Epithelial cell of proximal tubule (primary cell): ENCODE measurements at regions not wholly inside any gene's neighbourhood (a gene's known extent, or its start where the extent isn't known, plus 50 kb on each side); places are given as distances from the start of the nearest gene placed in this dataset.
"Not testable (repeated sequence)": the region's sequence is repeated elsewhere in the genome, so short reads cannot be mapped to it uniquely, and the experiment has no call there.

ENCODE experiments used
- DNase-seq: peaks from one replicate; pipeline ENCODE4 v3.0.0-alpha.2; 2011; ENCODE audit warnings: low read depth
- H3K4me3 ChIP-seq: 2 replicates; pipeline ENCODE4 v1.5.1; 2011; ENCODE audit warnings: low read depth, mild to moderate bottlenecking, low read length
- TF ChIP-seq, protein P1 (sequence below): conservative IDR thresholded peaks from 2 replicates; pipeline ENCODE4 v1.5.1; 2012; ENCODE audit warnings: low read depth, mild to moderate bottlenecking, low read length

DNA sequence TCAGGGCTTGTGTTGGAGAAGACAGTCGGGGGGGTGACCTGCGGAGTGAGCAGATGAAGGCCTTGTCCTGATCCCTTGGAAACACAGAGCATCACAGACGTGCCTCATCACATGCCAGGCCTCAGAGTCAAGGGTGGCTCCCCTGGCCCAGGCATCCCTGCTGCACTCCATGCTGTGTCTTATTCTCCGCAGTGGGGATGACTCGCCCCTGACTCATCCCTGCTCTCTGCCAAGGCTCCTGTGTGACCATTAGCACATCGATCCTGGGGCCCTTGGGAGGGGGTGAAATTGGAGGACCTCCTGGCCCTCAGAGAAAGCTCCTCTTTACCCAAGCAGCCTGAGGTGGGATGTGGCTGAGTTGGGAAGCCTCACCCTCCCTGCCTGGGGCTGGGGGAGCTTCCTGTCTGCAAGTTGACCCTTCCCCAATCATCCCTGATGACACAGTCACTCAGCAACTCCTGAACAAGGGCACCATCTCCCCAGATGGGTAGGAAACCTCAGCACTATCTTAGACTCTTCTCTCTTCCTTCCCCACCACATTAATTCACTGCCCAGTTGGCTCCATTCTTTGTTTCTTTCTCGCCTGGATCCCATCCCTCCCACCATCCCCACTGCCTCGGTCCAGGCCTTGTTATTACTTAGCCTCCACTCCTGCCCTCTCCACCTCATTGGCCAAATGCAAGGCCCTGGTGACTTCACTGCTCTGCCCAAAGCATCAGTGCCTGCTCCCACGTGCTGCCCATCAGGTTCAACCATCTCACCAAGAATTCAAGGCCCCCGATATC lies 74.6 kb downstream of the CAMK2N1 start:
- TF ChIP-seq, protein P1, sequence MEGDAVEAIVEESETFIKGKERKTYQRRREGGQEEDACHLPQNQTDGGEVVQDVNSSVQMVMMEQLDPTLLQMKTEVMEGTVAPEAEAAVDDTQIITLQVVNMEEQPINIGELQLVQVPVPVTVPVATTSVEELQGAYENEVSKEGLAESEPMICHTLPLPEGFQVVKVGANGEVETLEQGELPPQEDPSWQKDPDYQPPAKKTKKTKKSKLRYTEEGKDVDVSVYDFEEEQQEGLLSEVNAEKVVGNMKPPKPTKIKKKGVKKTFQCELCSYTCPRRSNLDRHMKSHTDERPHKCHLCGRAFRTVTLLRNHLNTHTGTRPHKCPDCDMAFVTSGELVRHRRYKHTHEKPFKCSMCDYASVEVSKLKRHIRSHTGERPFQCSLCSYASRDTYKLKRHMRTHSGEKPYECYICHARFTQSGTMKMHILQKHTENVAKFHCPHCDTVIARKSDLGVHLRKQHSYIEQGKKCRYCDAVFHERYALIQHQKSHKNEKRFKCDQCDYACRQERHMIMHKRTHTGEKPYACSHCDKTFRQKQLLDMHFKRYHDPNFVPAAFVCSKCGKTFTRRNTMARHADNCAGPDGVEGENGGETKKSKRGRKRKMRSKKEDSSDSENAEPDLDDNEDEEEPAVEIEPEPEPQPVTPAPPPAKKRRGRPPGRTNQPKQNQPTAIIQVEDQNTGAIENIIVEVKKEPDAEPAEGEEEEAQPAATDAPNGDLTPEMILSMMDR = no peak
- DNase-seq = peak; percentile 35
- no peak overlapping the region for H3K4me3 ChIP-seq

DNA sequence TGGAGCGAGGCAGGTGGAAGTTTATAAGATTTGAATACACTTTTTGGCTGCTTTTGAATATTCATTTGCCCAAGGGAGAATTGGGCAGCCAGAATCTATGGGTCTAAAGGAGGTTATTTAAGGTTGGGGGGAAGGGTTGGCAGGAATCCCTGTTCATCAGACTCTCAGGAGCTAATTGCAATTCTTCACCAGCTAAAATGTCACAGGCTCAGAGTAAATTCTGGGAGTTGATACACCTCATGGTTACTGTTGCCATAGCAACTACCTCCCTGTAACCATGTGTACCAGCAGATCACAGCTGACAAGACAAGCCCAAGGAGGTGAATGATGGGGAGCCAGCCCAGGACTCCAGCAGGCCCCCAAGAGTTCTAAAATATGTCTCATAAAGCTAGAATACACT lies 75.5 kb downstream of the CAMK2N1 start:
- DNase-seq = no peak
- TF ChIP-seq, protein P1 = no peak
- no peak overlapping the region for H3K4me3 ChIP-seq

DNA sequence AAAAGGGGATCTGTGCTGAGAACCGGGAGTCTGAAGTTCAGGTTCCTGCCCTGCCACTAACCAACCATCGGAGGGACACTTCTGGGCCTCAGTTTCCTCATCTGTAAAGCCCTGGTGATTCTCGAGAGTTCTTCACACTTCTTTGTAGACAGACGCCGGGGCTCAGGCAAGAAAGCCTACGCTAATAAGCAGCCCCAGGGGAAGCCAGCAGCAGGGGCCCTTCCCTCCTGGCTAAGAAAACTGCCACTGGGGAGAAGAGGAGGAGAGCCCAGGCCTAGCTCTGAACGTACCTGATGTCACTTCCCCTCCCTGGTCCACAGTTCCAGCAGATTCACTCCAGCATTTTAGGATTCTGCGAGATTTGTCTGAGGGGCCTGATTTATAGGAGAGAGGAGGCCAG lies 76.0 kb downstream of the CAMK2N1 start:
- no peak overlapping the region for H3K4me3 ChIP-seq
- TF ChIP-seq, protein P1 = no peak
- no peak for DNase-seq

DNA sequence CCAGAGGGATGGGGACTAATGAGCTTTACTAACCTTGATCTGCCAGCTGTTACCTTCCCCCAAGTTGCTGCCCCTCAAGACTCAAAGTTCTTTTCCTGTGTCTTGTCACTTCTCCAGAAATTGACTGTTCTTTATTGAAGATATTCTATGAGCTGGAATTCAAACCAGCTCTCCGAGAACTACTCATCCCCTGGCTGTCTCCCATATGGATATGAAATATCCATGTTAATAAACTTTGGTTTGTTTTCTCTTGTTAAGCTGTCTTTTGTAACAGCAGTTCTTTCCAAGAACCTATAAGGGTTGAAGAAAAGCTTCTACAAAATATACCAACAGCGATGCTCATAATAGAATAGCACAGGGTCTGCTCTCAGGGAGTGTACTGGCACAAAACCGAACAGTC lies 77.0 kb downstream of the CAMK2N1 start:
- TF ChIP-seq, protein P1 = no peak
- no peak for DNase-seq
- H3K4me3 ChIP-seq = no peak overlapping the region

DNA sequence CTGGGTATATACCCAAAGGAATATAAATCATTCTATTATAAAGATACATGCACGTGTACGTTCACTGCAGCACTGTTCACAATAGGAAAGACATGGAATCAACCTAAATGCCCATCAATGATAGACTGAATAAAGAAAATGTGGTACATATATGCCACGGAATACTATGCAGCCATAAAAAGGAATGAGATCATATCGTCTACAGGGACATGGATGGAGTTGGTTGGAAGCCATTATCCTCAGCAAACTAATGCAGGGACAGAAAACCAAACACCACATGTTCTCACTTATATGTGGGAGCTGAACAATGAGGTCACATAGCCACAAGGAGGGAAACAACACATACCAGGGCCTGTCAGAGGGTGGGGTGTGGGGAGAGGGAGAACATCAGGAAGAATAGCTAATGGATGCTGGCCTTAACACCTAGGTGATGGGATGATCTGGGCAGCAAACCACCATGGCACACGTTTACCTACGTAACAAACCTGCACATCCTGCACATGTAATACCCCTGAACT lies 77.8 kb downstream of the CAMK2N1 start:
- H3K4me3 ChIP-seq, DNase-seq: not testable (repeated sequence)

- no peak overlapping the region for H3K4me3 ChIP-seq
- no peak for DNase-seq
- TF ChIP-seq, protein P1 = no peak
Measured at GRCh38 chr1:20405893-20406604, 80.0 kb downstream of the CAMK2N1 start.

GRCh38 chr1:20405051-20405754 lies 80.8 kb downstream of the CAMK2N1 start:
- no peak for DNase-seq
- TF ChIP-seq, protein P1 = no peak
- H3K4me3 ChIP-seq = no peak overlapping the region
